ENCODE measurements at regions not wholly inside any gene's neighbourhood (a gene's known extent, or its start where the extent isn't known, plus 50 kb on each side); places are given as distances from the start of the nearest gene placed in this dataset.
"Not testable (repeated sequence)": the region's sequence is repeated elsewhere in the genome, so short reads cannot be mapped to it uniquely, and the experiment has no call there.

DNA sequence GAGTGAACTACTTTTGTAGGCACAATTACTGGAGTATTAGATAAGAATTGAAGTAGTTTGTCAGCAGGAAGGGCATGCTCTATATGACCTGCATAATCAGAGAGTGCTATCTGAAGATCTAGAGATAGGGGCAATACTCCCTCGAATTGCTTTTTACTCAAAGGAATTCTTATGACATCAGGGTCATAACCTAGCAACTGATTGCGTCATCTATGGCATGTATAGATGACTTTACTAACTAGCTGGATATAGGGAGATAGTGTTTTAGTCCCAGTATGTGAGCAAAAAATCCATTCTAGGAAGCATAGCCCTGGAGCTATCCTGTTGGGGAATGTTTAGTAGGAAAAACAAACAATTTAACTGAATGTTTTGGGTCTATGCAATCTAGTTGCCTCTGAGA lies 109.5 kb upstream of the ZNF267 start:
- no peak for DNase-seq

DNA sequence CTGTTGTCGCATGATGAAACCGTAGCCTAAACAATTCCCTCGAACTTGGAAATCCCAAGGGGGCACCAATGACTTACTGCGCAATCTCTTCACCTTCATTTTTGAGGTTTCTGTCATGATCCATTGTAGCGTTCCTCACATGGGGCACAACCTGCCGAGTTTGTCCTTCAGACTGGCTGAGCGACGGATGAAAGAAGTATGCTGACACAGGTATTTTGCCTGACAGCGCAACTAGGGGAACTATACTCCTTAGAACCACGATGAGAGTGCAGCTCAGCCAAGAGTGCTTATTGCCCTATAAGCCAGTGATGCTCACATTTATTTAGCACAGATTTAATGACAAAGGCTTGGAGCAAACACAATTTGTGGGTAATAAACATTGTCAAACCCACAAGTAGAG lies 106.3 kb upstream of the ZNF267 start:
- DNase-seq = no peak

DNA sequence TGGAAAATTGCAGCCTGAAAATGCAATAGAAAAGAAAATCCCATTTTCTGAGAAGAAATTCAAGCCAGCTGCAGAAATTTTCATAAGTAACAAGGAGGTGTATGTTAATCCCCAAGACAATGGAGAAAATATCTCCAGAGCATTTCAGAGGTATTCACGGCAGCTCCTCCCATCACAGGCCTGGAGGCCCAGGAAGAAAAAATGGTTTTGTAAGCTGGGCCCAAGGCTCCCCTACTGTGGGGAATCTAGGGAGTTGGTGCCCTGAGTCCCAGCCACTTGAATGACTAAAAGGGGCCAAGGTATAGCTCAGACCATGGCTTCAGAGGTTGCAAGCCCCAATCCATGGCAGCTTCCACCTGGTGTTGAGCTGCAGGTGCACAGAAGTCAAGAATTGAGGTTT lies 93.3 kb upstream of the ZNF267 start:
- DNase-seq = no peak

DNA sequence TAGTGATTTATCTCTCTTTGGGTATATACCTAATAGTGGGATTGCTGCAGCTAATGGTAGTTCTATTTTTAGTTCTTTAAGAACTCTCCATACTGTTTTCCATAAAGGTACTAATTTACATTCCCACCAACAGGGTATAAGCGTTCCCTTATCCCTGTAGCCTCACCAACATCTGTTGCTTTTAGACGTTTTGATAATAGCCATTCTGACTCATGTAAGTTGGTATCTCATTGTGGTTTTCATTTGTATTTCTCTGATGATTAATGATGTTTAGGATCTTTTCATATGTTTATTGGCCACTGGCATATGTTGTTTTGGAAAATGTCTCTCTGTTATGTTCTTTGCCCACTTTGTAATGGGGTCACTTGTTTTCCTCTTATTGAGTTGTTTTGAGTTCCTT lies 88.5 kb upstream of the ZNF267 start:
- DNase-seq = no peak

DNA sequence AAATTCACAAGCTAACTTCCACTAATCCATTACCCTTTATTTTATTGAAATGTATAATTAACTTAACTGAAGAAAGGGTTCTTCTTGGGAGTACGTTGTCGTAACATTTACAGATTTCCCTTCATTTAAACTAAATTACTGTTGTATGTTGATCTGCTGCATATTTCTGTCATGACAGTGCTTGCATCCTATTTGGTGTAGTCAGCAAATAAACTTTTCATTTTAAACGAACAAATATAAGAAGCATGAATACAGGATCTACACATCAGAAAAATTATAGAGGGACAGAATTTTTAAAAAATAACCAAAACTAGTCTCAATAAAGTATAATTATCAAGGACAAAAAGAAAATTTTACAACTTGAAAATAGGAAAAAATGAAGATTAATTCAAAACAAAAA lies 66.5 kb upstream of the ZNF267 start:
- no peak for DNase-seq

DNA sequence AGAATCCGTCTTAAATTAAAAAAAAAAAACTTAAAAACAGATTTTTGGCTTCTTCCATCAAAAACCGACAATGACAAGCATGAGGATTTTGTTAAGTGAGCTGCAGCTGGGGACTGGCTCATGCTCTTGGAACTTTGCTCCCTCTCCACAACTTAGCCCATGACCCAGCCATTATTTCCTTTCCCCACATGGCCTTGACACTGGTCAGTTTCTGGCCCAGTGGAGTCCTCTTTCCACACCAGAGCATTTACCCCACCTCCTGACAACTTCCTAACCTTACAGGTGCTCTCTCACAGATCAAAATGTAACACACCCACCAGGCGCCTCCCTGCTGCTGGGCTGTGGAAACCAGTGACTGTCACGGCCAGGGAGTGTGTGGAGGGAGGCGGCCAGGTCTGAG lies 62.7 kb upstream of the ZNF267 start:
- no peak for DNase-seq

DNA sequence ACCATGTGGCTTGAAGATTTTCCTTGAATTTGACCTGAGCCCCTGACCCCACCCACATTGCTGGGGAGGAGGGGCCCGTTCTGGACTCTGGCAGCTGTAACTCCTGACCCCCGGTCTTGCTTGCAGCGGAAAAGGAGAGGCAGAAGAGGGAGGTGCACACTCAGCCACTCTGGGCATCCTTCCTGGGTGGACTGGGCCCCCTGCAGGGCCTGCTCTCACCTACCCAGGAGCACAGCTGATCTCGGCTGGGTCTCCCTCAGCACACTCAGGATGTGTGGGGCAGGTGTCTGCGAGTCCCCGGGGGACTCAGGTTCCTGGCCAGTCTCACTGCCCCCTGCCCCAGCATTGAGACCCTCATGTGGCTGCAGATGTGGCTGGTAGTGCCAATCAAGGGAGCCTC lies 57.5 kb upstream of the ZNF267 start:
- not testable (repeated sequence) for DNase-seq

DNA sequence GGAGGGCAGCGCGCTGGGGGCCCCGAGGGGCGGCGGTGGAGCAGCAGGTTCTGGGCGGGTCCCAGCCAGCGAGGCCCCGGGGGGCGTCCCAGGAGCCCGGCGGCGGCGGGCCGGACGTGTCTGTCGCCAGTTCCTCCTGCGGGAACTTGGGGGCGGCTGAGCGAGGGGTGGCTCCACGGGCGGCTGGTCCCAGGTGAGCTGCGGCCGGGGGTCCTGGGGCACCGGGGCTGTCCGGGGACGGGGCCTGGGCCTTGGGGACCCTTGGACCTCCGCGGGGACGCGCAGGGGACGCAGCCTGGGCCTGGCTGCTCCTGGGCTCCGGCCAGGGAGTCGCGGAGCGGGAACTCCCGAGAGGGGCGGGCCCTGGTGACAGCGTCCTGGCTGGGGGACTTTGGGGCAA lies 54.2 kb upstream of the ZNF267 start:
- no peak for DNase-seq

DNA sequence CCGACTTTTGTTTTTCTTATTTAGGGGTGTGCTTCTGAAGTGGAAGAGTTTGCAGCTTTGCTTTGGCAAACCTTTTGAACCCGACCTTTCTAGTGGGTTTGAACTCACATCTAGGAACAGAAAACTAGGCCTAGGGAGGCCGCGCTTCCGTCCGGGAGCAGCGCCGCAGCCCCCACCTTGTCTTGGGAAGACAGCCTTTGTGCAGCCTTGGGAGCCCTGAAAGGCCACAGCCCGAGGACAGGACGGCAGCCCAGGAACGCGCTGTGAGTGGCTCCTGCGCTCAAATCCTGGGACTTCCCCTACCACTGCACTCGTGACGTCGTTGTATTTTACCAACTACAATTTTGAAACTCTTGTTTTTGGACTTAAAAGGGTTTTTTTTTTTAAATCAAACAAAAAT lies 53.7 kb upstream of the ZNF267 start:
- DNase-seq = no peak

Measured in NCI-H345 (cell line).